NCI-H2171 (cell line): ENCODE measurements at regions not wholly inside any gene's neighbourhood (a gene's known extent, or its start where the extent isn't known, plus 50 kb on each side); places are given as distances from the start of the nearest gene placed in this dataset.
"Not testable (repeated sequence)": the region's sequence is repeated elsewhere in the genome, so short reads cannot be mapped to it uniquely, and the experiment has no call there.

Experiments used
- DNase-seq: peaks from one replicate; lab custom pipeline; 2025; lab: John Stamatoyannopoulos, UW

DNA sequence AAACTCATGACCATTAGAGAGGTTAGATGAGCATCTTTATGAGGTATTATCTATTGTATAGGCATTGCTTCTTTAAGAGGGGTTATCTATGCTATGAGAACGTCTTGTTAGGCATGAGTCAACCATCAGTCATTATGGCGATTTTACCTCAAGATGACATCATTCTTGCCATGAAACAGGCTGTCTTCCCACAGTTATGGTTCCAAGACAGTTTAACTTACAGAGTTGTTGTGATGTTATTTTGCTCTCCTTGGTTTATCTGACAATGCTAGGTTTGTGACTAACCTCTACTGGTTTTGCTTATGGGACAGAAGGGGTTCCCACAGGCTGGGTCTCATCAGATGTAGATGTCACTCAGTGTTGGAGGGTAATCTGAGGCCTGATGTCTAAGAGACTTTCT is 1864.7 kb upstream of the ACO1 start:
- no peak for DNase-seq

DNA sequence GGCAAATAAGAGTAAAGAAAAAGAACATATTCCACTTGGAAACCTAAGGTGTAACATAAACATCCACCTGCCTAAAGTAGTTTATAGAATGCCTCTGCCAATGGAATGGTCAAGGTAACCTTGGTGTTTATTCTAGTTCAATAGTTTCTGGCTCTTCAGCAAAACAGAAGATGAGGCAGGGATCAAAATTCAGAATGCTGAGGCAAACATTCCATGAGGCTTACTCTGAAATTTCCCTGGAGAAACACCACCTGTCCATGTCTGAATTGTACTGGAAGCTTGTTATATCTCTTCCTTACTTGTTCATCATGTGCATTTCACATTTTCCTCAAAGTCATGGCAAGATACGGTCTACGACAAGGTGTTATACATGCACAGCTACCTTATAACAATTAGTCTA is 1862.4 kb upstream of the ACO1 start:
- DNase-seq = no peak

DNA sequence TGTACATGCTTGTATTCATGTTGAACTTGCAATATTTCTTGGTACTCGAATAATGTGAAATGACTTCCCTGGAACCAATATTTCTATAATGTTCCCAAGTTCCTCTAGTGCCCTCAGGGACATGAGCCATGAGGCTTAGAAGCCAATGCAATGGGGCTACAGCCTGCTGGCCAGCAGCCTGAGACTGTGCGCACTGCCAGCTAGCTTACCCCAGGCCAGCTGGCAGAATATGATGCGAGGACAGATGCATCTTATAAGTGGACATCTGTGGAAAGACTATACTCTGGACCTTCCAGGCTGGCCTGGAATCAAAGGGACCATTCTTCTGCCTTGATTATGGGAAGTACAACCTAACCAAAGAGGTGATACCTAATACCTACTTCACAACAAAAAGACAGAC is 1862.0 kb upstream of the ACO1 start:
- no peak for DNase-seq

GRCh38 chr9:30524311-30524710 is 1860.1 kb upstream of the ACO1 start:
- no peak for DNase-seq

DNA sequence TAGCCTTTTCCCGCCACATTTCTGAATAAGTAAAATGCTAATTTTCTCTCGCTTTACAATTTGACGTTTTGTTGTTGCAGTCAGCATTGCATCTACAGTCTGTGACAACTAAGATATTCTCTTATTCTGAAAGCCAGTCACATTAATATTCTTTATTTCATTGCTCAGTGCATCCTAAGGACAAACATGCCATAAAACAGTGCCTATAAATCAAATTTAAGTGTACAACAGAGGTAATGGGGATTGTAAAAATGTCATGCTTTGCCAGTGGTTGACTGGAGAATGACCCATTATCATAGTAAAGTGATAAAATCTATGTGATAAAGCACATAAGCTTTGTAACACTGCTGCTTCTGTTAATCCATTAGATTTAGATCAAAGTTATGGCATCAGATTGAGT is 1850.0 kb upstream of the ACO1 start:
- no peak for DNase-seq

- no peak for DNase-seq
These were observed 1849.5 kb upstream of the ACO1 start for GRCh38 chr9:30534896-30535295.

DNA sequence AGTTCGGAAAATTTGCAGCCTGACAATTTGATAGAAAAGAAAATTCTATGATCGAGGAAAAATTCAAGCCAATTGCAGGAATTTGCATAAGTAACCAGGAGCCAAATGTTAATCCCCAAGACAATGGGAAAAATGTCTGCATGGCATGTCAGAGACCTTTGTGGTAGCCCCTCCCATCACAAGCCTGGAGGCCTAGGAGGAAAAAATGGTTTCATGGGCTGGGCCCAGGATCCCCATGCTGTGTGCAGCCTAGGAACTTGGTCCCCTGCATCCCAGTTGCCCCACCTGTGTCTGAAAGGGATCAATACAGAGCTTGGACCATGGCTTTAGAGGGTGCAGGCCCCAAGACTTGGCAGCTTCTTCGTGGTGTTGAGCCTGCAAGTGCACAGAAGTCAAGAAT is 1847.9 kb upstream of the ACO1 start:
- DNase-seq = no peak

GRCh38 chr9:30539696-30540095 is 1844.7 kb upstream of the ACO1 start:
- not testable (repeated sequence) for DNase-seq

DNA sequence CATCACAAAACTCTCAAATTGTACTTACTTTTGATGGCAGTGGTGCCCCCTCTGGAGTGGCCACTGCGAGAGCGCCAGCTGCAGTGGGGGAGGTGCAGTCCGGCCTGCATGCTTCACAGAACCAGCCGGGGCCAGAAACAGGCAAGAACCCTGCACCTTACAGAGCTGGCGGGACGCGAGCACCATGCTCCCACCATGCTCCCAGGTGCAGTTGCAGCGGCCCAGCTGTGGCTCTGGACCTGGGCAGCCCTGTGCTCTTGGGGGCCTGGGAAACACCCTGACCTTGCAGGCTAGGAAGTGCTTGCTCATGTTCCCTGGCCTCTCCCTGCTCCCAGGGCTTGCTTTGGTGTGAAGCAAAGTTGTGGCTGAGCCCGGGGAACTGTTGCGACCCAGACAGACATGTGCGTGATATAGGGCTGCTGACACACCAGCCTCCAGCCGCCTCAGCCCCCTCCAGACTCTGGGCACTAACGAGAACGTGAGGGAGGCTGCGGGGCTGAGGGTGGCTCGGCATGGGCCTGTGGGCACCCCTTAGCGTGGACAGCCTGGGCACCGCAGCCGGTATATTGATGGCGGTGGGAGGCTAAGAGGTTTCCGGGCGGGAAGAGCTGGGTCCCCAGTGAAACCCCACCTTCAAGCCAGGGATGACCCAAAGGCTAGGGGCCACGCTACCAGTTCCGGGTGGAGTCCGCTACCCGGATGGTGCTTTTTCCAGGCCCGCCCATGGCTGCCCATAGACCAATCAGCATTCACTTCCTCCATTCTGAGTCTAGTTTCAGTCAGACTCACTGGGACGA is 1809.9 kb upstream of the ACO1 start:
- no peak for DNase-seq

GRCh38 chr9:30575218-30575617 is 1809.2 kb upstream of the ACO1 start:
- DNase-seq = no peak

DNA sequence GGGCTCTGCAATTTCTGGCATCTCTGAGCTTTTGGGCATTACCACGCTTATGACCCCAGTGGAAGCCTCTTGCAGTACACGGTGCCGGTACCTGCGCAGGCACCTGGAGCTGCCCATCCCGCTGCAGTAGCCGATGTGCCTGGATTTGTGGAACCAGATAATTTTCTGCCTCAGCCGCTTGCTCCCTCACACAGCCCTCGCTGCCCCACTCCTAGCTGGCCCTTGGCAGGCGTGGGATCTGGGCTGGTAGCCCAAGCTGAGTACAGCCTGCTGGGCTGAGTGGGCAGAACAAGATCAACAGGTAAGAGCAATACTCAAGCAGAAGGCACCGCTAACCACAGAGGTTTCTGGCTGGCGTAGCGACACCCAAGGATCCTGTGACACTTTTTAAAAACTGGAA is 1808.8 kb upstream of the ACO1 start:
- no peak for DNase-seq

DNA sequence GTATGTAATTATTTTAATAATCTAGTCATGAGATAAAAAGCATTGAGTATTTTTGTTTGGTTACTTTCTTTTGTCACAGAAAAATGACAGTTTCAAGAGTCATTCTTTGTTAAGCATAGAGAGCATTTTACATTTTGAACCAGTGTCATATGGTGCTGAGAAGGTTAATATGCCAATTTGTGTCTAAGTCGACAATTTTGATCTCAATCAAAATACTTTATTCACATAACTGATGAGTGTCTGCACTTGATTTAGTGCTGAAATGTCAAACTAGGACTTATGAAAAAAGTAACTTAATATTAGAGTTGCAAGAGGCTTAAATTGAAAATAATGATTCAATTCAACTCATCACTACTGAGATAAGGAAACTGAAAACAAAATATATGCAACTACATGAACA is 1804.6 kb upstream of the ACO1 start:
- DNase-seq = no peak

GRCh38 chr9:30582240-30582639 is 1802.2 kb upstream of the ACO1 start:
- DNase-seq = no peak

GRCh38 chr9:30584559-30584958 is 1799.9 kb upstream of the ACO1 start:
- DNase-seq = no peak

DNA sequence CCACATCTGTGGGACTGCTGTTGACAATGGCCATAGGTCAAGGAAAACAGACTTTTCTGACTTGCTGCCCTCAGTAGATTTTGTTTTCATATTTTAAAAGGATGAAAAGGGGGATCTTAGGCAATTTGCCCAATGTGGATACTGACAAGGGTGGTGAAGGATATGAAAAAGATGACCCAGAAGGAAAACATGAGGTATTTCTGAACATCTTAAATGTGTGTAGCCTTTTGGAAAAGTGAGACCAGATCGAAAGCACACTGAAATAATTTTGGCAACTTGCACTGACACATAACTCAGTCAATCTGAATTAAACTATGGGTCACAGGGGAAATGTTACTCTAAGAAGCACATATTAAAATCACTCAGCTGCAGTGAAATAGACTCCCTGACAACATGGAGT is 1793.0 kb upstream of the ACO1 start:
- DNase-seq = no peak

- DNase-seq = no peak
These were observed 1786.8 kb upstream of the ACO1 start for GRCh38 chr9:30597608-30598007.

DNA sequence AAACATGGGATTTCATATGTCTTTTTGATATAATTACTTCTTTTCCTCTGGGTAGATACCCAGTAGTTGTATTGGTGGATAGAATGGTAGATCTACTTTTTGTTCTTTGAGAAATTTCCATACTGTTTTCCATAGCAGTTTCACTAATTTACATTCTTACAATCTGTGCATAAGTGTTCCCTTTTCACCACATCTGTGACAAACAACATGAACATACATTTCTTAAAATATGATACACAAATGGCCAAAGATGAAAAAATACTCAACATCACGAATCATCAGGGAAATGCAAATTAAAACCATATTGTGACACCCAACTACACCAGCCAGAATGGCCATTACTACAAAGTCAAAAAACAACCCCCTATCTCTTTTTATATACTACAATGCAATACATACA is 1778.5 kb upstream of the ACO1 start:
- no peak for DNase-seq

- no peak for DNase-seq
These were observed 1774.7 kb upstream of the ACO1 start for GRCh38 chr9:30609713-30610112.

- DNase-seq = not testable (repeated sequence)
These were observed 1767.7 kb upstream of the ACO1 start for GRCh38 chr9:30616782-30617181.

DNA sequence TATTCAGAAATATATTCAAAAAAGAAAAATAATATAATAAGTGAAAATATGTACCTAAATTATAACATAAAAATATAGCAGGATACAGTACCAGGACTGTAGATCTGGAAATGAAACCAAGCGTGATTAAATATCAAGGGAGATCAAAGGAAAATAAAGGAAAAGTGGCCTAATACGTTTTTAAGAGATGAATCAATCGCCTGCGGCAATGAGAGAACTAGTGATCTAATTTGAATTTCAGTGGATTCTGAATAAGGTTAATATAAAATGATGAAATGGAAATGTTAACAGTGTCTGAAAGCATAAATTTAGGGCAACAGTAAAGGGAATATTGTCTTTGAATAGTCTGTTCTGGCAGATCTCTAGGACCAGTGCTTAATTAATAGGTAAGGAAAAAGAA is 1761.9 kb upstream of the ACO1 start:
- DNase-seq = no peak

GRCh38 chr9:30628915-30629567 is 1755.4 kb upstream of the ACO1 start:
- DNase-seq = no peak

DNA sequence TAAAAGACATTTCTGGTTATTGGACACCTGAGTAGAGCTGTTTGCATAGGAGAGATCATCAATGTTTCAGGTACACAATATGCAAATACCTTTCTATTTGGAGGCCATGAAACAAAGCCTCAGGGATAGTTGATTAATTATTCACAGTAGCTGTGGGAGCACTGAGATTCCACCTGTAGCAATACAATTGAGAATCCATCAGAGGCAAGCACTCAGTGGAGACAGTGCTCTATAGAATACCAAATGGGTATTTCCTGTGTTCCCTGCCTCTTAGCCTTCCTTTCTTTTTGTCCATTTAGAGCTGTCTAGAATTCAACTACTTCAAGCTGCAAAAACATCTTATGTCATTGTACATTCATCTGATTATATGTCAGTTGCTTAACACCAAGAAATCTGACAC is 1754.0 kb upstream of the ACO1 start:
- DNase-seq = no peak

- DNase-seq = not testable (repeated sequence)
These were observed 1737.8 kb upstream of the ACO1 start for GRCh38 chr9:30646639-30647038.

- DNase-seq = no peak
These were observed 1722.5 kb upstream of the ACO1 start for GRCh38 chr9:30661925-30662324.
